ENCODE measurements at regions not wholly inside any gene's neighbourhood (a gene's known extent, or its start where the extent isn't known, plus 50 kb on each side); places are given as distances from the start of the nearest gene placed in this dataset.
A peak's percentile ranks its signal among the peaks of the same experiment; 100 is the strongest.

GRCh38 chr11:70716986-70717775 is 318.9 kb downstream of the CTTN start:
- Histone ChIP-seq H3K4me2 (ENCODE audit: extremely low read depth, insufficient read depth, low read length) (no peak overlapping the region), H3K9ac (ENCODE audit: insufficient read depth, low read length) (no peak overlapping the region), H4K20me1 (ENCODE audit: control insufficient read depth, extremely low read depth, insufficient read depth, low read length) (no peaks in the 10 kb centered on the region), H3K27ac (ENCODE audit: insufficient read depth, low read length) (no peak overlapping the region), H3K4me3 (replicated peaks in 1 of 4; ENCODE audit: control extremely low read depth in 1 of 4, insufficient read depth in 1 of 4, low read depth in 3 of 4, low read length in 4 of 4) (no peak overlapping the region), H3K79me2 (ENCODE audit: control insufficient read depth, insufficient read depth, low read length) (no peaks in the 10 kb centered on the region), H3K27me3 (ENCODE audit: control insufficient read depth, insufficient read depth, low read length) (peaks cover under 1% of the 10 kb centered on the region), H3K4me1 (ENCODE audit: control insufficient read depth, extremely low read depth, insufficient read depth, low read length) (no peaks in the 10 kb centered on the region), H2AFZ (ENCODE audit: low read length) (no peak overlapping the region), H3K36me3 (ENCODE audit: control insufficient read depth, insufficient read depth, low read length) (no peaks in the 10 kb centered on the region), H3K9me3 (ENCODE audit: control insufficient read depth, insufficient read depth, low read depth, low read length) (no peaks in the 10 kb centered on the region)
- TF ChIP-seq EZH2 (IDR thresholded peaks at IDR 0.05; ENCODE audit: low read length, missing control alignments) (no peak), CTCF (conservative IDR thresholded peaks at IDR 0.05 in 1 of 2, IDR thresholded peaks at IDR 0.05 in 1 of 2; ENCODE audit: low read depth in 1 of 2, low read length in 2 of 2) (no peak)
- DNase-seq (ENCODE audit: low read depth in 2 of 2): peak in 1 of 2 donors; percentile 28

- Histone ChIP-seq H3K27ac (ENCODE audit: insufficient read depth, low read length) (no peak overlapping the region), H2AFZ (ENCODE audit: low read length) (no peak overlapping the region), H3K79me2 (ENCODE audit: control insufficient read depth, insufficient read depth, low read length) (no peaks in the 10 kb centered on the region), H4K20me1 (ENCODE audit: control insufficient read depth, extremely low read depth, insufficient read depth, low read length) (no peaks in the 10 kb centered on the region), H3K4me1 (ENCODE audit: control insufficient read depth, extremely low read depth, insufficient read depth, low read length) (no peaks in the 10 kb centered on the region), H3K4me2 (ENCODE audit: extremely low read depth, insufficient read depth, low read length) (no peak overlapping the region), H3K9me3 (ENCODE audit: control insufficient read depth, insufficient read depth, low read depth, low read length) (no peaks in the 10 kb centered on the region), H3K27me3 (ENCODE audit: control insufficient read depth, insufficient read depth, low read length) (no peaks in the 10 kb centered on the region), H3K36me3 (ENCODE audit: control insufficient read depth, insufficient read depth, low read length) (no peaks in the 10 kb centered on the region), H3K4me3 (replicated peaks in 1 of 4; ENCODE audit: control extremely low read depth in 1 of 4, insufficient read depth in 1 of 4, low read depth in 3 of 4, low read length in 4 of 4) (no peak overlapping the region), H3K9ac (ENCODE audit: insufficient read depth, low read length) (no peak overlapping the region)
- TF ChIP-seq EZH2 (IDR thresholded peaks at IDR 0.05; ENCODE audit: low read length, missing control alignments): no peak
- TF ChIP-seq CTCF (conservative IDR thresholded peaks at IDR 0.05 in 1 of 2, IDR thresholded peaks at IDR 0.05 in 1 of 2; ENCODE audit: low read depth in 1 of 2, low read length in 2 of 2): no peak
- peak in 1 of 2 donors; percentile 2 for DNase-seq (ENCODE audit: low read depth in 2 of 2)
These were observed 319.7 kb downstream of the CTTN start for GRCh38 chr11:70717936-70718595.

GRCh38 chr11:70719516-70719915 is 321.2 kb downstream of the CTTN start:
- no peaks in the 10 kb centered on the region for H3K9me3 ChIP-seq (ENCODE audit: control insufficient read depth, insufficient read depth, low read depth, low read length)
- no peaks in the 10 kb centered on the region for H3K36me3 ChIP-seq (ENCODE audit: control insufficient read depth, insufficient read depth, low read length)
- H3K79me2 ChIP-seq (ENCODE audit: control insufficient read depth, insufficient read depth, low read length): no peaks in the 10 kb centered on the region
- no peak overlapping the region for H3K4me3 ChIP-seq (replicated peaks in 1 of 4; ENCODE audit: control extremely low read depth in 1 of 4, insufficient read depth in 1 of 4, low read depth in 3 of 4, low read length in 4 of 4)
- DNase-seq (ENCODE audit: low read depth in 2 of 2): no peak
- no peaks in the 10 kb centered on the region for H3K27me3 ChIP-seq (ENCODE audit: control insufficient read depth, insufficient read depth, low read length)
- H4K20me1 ChIP-seq (ENCODE audit: control insufficient read depth, extremely low read depth, insufficient read depth, low read length): no peaks in the 10 kb centered on the region
- H2AFZ ChIP-seq (ENCODE audit: low read length): no peak overlapping the region
- H3K9ac ChIP-seq (ENCODE audit: insufficient read depth, low read length): no peak overlapping the region
- no peaks in the 10 kb centered on the region for H3K4me1 ChIP-seq (ENCODE audit: control insufficient read depth, extremely low read depth, insufficient read depth, low read length)
- no peak overlapping the region for H3K27ac ChIP-seq (ENCODE audit: insufficient read depth, low read length)
- no peak for TF ChIP-seq EZH2 (IDR thresholded peaks at IDR 0.05; ENCODE audit: low read length, missing control alignments)
- TF ChIP-seq CTCF (conservative IDR thresholded peaks at IDR 0.05 in 1 of 2, IDR thresholded peaks at IDR 0.05 in 1 of 2; ENCODE audit: low read depth in 1 of 2, low read length in 2 of 2): no peak
- no peak overlapping the region for H3K4me2 ChIP-seq (ENCODE audit: extremely low read depth, insufficient read depth, low read length)
